ENCODE measurements at regions not wholly inside any gene's neighbourhood (a gene's known extent, or its start where the extent isn't known, plus 50 kb on each side); places are given as distances from the start of the nearest gene placed in this dataset.

- H3K27ac ChIP-seq, result no peak overlapping the region
- no peak for TF ChIP-seq CTCF (IDR thresholded peaks at IDR 0.05)
- no peak overlapping the region for H3K4me3 ChIP-seq
- no peak for DNase-seq (ENCODE audit: low spot score)
Measured at GRCh38 chr12:66916189-66916588, 237.3 kb upstream of the GRIP1 start.

GRCh38 chr12:66919466-66919865 lies 240.6 kb upstream of the GRIP1 start:
- DNase-seq (ENCODE audit: low spot score), result no peak
- Histone ChIP-seq H3K4me3 (no peak overlapping the region), H3K27ac (no peak overlapping the region)
- TF ChIP-seq CTCF (IDR thresholded peaks at IDR 0.05), result no peak

GRCh38 chr12:66920205-66920604 lies 241.3 kb upstream of the GRIP1 start:
- Histone ChIP-seq H3K4me3 (no peak overlapping the region), H3K27ac (no peak overlapping the region)
- no peak for TF ChIP-seq CTCF (IDR thresholded peaks at IDR 0.05)
- DNase-seq (ENCODE audit: low spot score), result no peak

- no peak for TF ChIP-seq CTCF (IDR thresholded peaks at IDR 0.05)
Measured at GRCh38 chr12:66921151-66921550, 242.3 kb upstream of the GRIP1 start.

GRCh38 chr12:66925083-66925482 lies 246.2 kb upstream of the GRIP1 start:
- H3K27ac ChIP-seq, result no peak overlapping the region
- no peak overlapping the region for H3K4me3 ChIP-seq
- TF ChIP-seq CTCF (IDR thresholded peaks at IDR 0.05), result no peak
- no peak for DNase-seq (ENCODE audit: low spot score)

More at GRCh38 chr12:66921151-66921550, 242.3 kb upstream of the GRIP1 start:
- no peak overlapping the region for H3K4me3 ChIP-seq
- DNase-seq (ENCODE audit: low spot score), result no peak
- no peak overlapping the region for H3K27ac ChIP-seq

GRCh38 chr12:66929121-66929520 lies 250.2 kb upstream of the GRIP1 start:
- Histone ChIP-seq H3K27ac (no peak overlapping the region), H3K4me3 (no peak overlapping the region)
- DNase-seq (ENCODE audit: low spot score), result no peak
- TF ChIP-seq CTCF (IDR thresholded peaks at IDR 0.05), result no peak

- no peak overlapping the region for H3K27ac ChIP-seq
- H3K4me3 ChIP-seq, result no peak overlapping the region
- no peak for TF ChIP-seq CTCF (IDR thresholded peaks at IDR 0.05)
- DNase-seq (ENCODE audit: low spot score), result no peak
Measured at GRCh38 chr12:66931091-66931490, 252.2 kb upstream of the GRIP1 start.

Measured in coronary artery (tissue), 2 donors.